NCI-H82 (cell line): ENCODE measurements at regions not wholly inside any gene's neighbourhood (a gene's known extent, or its start where the extent isn't known, plus 50 kb on each side); places are given as distances from the start of the nearest gene placed in this dataset.
"Not testable (repeated sequence)": the region's sequence is repeated elsewhere in the genome, so short reads cannot be mapped to it uniquely, and the experiment has no call there.

ENCODE experiments used
- DNase-seq: peaks from one replicate; lab custom pipeline; 2025; lab: John Stamatoyannopoulos, UW

DNA sequence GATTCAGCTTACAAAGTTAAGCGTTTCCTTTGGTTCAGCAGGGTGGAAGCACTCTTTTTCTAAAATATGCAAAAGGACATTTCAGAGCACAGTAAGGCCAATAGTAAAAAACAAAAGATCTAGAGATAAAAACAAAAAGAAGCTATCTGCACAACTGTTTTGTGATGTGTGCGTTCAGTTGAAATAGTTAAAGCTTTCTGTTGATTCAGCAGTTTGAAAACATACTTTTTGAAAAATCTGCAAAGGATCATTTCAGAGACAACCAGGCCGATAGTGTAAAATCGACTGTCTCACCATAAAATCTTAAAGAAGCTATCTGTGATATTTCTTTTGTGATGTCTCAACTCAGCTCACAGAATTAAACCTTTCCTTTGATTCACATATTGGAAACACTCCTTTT is 300.0 kb upstream of the ALG10B start:
- DNase-seq: no peak

GRCh38 chr12:38025916-38026315 is 290.7 kb upstream of the ALG10B start:
- DNase-seq: no peak

- peak; percentile 23 for DNase-seq
Measured at GRCh38 chr12:38053113-38053512, 263.5 kb upstream of the ALG10B start.

- DNase-seq: peak; percentile 92
Measured at GRCh38 chr12:38053655-38054464, 262.7 kb upstream of the ALG10B start.

- peak; percentile 50 for DNase-seq
Measured at GRCh38 chr12:38056701-38057689, 259.6 kb upstream of the ALG10B start.

- no peak for DNase-seq
Measured at GRCh38 chr12:38099686-38100085, 216.9 kb upstream of the ALG10B start.

DNA sequence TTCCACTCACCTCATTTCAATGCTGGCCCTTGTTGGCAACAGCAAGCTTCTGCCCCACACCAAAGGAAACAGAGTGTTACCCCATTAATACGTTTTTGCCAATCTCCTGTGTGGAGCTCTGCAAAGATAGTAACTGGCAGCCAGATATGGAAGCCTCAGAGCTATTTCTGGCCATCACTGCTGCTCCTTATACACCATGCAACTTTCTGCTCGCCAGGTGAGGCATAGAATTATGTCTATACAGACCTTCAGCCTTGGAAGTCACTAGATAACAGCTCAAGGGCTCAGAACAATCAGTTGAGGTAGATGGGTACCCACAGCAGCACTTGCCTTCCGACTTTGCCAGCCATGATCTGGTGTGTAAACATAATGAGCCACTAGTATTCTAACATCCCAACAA is 214.8 kb upstream of the ALG10B start:
- no peak for DNase-seq

- DNase-seq: no peak
Measured at GRCh38 chr12:38102197-38102596, 214.4 kb upstream of the ALG10B start.

DNA sequence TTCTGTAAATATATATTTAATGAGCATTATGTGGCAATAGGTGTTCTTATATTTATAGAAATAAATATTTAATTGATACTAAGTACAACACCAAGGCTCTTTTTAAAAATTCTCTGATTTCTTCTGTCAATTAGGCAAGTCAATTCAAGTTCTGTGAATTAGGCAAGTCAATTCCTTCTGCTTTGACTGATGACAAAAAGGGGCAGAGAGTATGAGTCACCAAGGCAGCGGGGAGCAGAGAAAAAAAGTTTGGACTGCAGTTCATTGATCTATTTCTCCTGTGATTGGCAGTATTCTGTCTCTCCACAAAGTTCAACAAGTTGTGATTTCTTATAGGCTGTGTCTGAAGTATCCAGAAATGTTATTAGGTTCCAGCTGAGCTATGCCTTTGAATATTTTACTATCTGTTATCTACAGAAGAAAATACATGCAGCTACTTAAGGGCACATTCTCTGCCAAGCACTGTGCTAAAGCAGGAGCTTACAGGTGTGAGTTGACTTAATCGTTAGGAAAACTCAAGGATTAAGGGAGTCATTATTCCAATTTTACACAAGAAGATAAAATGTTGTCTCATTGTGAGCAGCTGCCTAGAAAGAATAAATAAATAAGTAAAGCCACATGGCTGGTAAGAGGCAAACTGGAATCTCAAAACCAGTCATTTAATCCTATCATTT is 206.4 kb upstream of the ALG10B start:
- no peak for DNase-seq

GRCh38 chr12:38113991-38114390 is 202.6 kb upstream of the ALG10B start:
- no peak for DNase-seq

DNA sequence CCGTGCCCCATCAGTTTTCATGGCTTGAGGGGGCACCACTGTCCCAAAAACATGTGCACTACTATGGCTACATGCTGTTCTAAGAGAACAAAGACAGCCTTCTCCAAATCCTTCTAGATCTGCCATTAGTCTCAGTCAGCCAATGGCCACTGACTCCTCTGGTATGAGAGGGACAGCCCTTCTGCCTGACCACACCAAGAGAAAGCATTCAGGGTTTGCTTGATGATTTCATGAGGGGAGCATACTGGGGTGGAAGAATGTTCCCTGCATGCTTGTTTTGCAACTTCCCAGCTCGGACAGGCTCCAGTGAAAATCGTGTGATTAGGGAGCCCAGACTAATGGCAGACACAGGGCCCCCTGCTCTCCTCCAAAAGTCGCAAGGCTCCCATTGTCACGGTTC is 199.6 kb upstream of the ALG10B start:
- no peak for DNase-seq

- no peak for DNase-seq
Measured at GRCh38 chr12:38118632-38119031, 197.9 kb upstream of the ALG10B start.

GRCh38 chr12:38120438-38120837 is 196.1 kb upstream of the ALG10B start:
- DNase-seq: no peak

DNA sequence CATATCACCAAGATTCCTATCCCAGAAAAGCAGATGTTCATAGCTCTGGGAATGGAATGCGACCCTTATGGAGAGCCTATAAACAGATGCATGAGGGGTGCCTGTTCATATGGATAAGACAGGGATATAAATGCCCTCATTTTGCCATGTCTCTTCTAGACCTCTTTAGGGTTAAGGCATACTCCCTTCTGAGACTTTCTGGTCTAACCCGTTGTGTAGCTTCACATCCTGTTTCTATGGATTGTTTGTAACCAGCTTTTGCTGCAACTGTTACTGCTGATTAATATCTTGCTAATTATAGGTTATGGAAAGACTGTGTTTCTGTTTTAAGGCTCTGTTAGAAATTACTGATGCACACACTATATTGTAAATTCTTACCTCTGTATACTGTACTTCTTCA is 193.5 kb upstream of the ALG10B start:
- DNase-seq: not testable (repeated sequence)

- no peak for DNase-seq
Measured at GRCh38 chr12:38123566-38124246, 192.9 kb upstream of the ALG10B start.

- DNase-seq: no peak
Measured at GRCh38 chr12:38124247-38125012, 192.1 kb upstream of the ALG10B start.

GRCh38 chr12:38132139-38132538 is 184.4 kb upstream of the ALG10B start:
- no peak for DNase-seq

GRCh38 chr12:38137287-38137686 is 179.3 kb upstream of the ALG10B start:
- DNase-seq: no peak

- DNase-seq: no peak
Measured at GRCh38 chr12:38137716-38138115, 178.9 kb upstream of the ALG10B start.

DNA sequence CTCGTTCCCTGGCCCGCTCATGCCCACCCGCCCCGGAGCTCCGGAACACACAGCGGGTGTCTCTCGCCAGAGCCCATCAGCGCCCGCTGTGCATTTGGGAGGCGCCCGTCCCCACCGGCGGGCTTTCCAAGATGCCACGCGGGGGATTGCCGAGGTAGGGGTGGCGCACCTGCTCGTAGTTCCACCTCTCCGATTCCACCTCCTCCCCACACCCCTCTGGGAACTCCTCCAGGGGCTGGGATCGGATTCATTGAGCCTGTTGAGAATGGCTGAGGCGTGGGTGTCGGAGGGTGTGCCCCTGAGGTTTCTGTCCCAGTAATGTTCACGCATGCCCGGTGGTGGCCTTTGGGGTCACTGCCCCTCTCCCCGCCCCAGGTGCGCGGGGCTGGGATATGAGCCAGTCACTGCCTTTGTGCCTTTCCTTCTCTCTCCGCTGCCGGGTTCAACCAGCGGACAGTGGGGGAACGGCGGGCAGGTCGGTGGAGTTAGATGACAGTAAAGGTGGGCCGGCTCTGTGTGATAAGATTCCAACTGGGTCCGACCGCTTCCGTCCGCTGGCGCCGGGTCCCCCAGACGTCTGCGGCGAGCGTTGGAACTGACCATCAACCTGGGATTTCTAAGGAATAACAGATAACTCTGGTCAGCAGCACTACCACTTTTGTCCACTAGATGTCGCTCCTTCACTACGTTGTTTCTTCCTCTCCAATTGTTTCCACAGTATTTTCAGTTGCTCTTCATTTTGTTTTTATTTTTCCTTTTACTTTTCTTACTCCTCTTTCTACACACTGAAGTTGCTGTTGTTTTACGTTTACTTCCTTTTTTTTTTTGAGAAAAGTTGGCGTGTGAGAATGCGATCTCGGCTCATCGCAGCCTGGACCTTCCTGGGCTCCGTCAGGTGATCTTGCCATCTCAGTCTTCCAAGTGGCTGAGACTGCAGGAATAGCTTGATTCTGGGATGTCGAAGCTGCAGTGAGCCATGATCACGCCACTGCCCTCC is 178.1 kb upstream of the ALG10B start:
- DNase-seq: peak; percentile 88
